Inflammatory macrophage treated with lipopolysaccharide for 1 hour (primary cell): ENCODE measurements at regions not wholly inside any gene's neighbourhood (a gene's known extent, or its start where the extent isn't known, plus 50 kb on each side); places are given as distances from the start of the nearest gene placed in this dataset.
"Not testable (repeated sequence)": the region's sequence is repeated elsewhere in the genome, so short reads cannot be mapped to it uniquely, and the experiment has no call there.

Source experiments
- DNase-seq, 2 donors: peaks; one replicate each; pipeline ENCODE4 v3.0.0-alpha.2; 2020 to 2022

DNA sequence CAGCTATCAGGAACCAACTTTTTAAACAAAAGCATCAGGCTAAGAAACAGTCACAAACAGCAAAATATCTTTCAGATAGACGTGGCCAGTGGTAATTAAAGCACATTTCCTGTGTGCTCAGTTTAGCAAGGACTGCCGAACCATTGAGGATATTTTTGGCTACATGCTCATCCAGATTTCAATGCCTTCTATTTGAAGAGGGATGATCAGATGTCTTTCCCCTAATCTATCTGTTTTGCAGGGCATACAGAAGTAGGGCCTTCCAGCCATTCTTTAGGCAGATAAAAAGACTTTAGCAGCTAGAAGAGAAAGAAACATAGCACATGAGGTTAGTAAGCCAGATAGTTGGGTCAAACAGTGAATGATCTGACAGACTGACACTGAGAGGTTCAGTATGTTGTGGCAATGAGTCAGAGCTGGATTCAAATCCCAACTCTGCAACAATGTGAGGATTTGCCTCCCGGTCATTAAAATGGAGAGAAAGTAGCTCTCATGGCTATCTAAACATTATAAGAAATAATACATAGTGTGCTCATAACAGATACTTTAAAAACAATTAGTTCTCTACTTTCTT lies 100.0 kb upstream of the PRKG2 start:
- DNase-seq: no peak

GRCh38 chr4:81314196-81314896 lies 99.3 kb upstream of the PRKG2 start:
- DNase-seq: no peak

- no peak for DNase-seq
Observed at GRCh38 chr4:81307991-81308390, 93.0 kb upstream of the PRKG2 start.

DNA sequence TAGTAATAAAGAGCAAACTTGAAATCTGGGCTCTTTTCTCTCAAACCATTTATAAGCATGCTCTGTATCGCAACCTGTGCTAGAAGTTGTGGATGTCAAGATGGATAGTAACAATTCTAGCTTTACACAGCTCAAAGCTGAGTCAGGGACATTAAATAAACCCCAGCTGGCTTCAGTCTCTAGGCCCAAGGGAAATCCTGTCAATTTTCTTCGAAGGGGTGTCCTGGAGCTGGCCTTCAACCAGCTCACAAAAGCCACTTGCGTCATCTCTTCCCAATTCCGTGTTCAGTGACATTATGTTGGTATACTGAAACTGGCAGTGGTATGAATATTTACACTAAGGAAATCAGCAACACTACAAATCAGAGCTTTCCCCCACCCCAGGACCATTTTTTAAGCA lies 89.8 kb upstream of the PRKG2 start:
- DNase-seq: no peak

- not testable (repeated sequence) for DNase-seq
Observed at GRCh38 chr4:81300352-81300751, 85.3 kb upstream of the PRKG2 start.

DNA sequence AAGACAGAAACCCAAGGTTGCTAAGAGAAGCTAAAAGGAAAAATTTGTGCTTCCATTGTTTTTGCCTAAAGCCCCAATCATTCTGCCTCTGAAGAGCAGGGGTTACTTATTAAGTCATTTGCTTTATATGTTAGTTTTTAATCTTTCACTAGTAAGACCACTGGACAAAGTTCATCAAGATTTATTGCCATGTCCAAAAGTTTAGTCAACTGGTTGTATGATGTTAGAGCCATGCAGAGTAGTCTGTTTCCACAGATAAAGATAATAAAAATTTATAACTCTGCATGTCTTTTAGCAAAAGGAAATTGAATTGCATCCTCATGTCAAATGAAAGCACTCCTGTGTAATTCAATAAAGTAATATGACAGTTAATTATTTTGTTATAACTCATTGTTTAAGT lies 75.8 kb upstream of the PRKG2 start:
- DNase-seq: no peak

DNA sequence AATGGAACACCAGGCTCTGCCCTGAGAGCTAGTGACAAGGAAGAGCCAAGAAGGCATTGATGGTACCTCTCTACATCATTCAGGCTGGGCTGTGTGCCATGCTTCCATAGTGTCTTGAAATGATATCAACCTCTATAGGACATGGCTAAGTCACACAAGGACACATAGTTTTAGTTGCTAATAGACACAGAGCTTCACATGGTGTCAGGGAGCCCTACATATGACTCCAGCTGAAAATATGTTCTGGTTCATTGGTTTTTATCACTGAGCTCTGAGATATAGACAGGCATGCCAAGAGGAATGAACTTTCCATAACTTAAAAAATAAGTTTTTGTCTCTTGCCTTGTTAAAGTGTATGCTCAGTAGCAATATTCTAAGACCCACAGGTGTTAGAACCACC lies 72.1 kb upstream of the PRKG2 start:
- DNase-seq: no peak

GRCh38 chr4:81282131-81282530 lies 67.1 kb upstream of the PRKG2 start:
- DNase-seq: no peak

GRCh38 chr4:81274460-81274859 lies 59.4 kb upstream of the PRKG2 start:
- DNase-seq: no peak

GRCh38 chr4:81272671-81273070 lies 57.6 kb upstream of the PRKG2 start:
- no peak for DNase-seq
